ENCODE measurements at regions not wholly inside any gene's neighbourhood (a gene's known extent, or its start where the extent isn't known, plus 50 kb on each side); places are given as distances from the start of the nearest gene placed in this dataset.

GRCh38 chr2:71937396-71937795, 210.3 kb downstream of the CYP26B1 start:
- Histone ChIP-seq H3K4me3 (ENCODE audit: low read length) (no peak overlapping the region), H3K36me3 (replicated peaks; ENCODE audit: insufficient read depth, low read length) (no peaks in the 10 kb centered on the region), H3K4me2 (ENCODE audit: low read depth, low read length) (no peak overlapping the region), H3K9ac (ENCODE audit: low read length) (no peak overlapping the region), H4K20me1 (ENCODE audit: insufficient read depth, low read length) (no peaks in the 10 kb centered on the region), H3K9me2 (replicated peaks; ENCODE audit: insufficient read depth, low read length) (no peaks in the 10 kb centered on the region), H2AFZ (ENCODE audit: low read length) (no peak overlapping the region), H3F3A (ENCODE audit: insufficient read depth, low read length) (no peaks in the 10 kb centered on the region), H3K27ac (ENCODE audit: low read length) (no peak overlapping the region), H3K4me1 (ENCODE audit: low read length) (no peaks in the 10 kb centered on the region), H3K9me3 (replicated peaks; ENCODE audit: insufficient read depth, low read length) (no peaks in the 10 kb centered on the region), H3K27me3 (replicated peaks; ENCODE audit: insufficient read depth, low read length) (no peaks in the 10 kb centered on the region), H3K79me2 (ENCODE audit: low read length) (no peaks in the 10 kb centered on the region)
- TF ChIP-seq CTCF (IDR thresholded peaks at IDR 0.05; ENCODE audit: low read length) (no peak), EZH2 (optimal IDR thresholded peaks at IDR 0.05; ENCODE audit: low read depth, low read length) (no peak), EZH2phosphoT487 (IDR thresholded peaks at IDR 0.05; ENCODE audit: low read length) (no peak)
- DNase-seq: no peak

GRCh38 chr2:71936076-71937030, 211.3 kb downstream of the CYP26B1 start:
- H3K4me3 ChIP-seq (ENCODE audit: low read length): no peak overlapping the region

GRCh38 chr2:71935262-71935848, 212.3 kb downstream of the CYP26B1 start:
- Histone ChIP-seq H3K9ac (ENCODE audit: low read length) (no peak overlapping the region), H2AFZ (ENCODE audit: low read length) (no peak overlapping the region), H3K4me2 (ENCODE audit: low read depth, low read length) (no peak overlapping the region), H3K4me3 (ENCODE audit: low read length) (no peak overlapping the region), H3K9me3 (replicated peaks; ENCODE audit: insufficient read depth, low read length) (no peaks in the 10 kb centered on the region), H4K20me1 (ENCODE audit: insufficient read depth, low read length) (no peaks in the 10 kb centered on the region), H3K4me1 (ENCODE audit: low read length) (no peaks in the 10 kb centered on the region), H3K27ac (ENCODE audit: low read length) (no peak overlapping the region), H3F3A (ENCODE audit: insufficient read depth, low read length) (no peaks in the 10 kb centered on the region), H3K36me3 (replicated peaks; ENCODE audit: insufficient read depth, low read length) (no peaks in the 10 kb centered on the region), H3K27me3 (replicated peaks; ENCODE audit: insufficient read depth, low read length) (no peaks in the 10 kb centered on the region), H3K79me2 (ENCODE audit: low read length) (no peaks in the 10 kb centered on the region), H3K9me2 (replicated peaks; ENCODE audit: insufficient read depth, low read length) (no peaks in the 10 kb centered on the region)
- no peak for DNase-seq
- TF ChIP-seq CTCF (IDR thresholded peaks at IDR 0.05; ENCODE audit: low read length): no peak
- no peak for TF ChIP-seq EZH2phosphoT487 (IDR thresholded peaks at IDR 0.05; ENCODE audit: low read length)
- no peak for TF ChIP-seq EZH2 (optimal IDR thresholded peaks at IDR 0.05; ENCODE audit: low read depth, low read length)

More at GRCh38 chr2:71936076-71937030, 211.3 kb downstream of the CYP26B1 start:
- Histone ChIP-seq H3K9me2 (replicated peaks; ENCODE audit: insufficient read depth, low read length) (no peaks in the 10 kb centered on the region), H3K9me3 (replicated peaks; ENCODE audit: insufficient read depth, low read length) (no peaks in the 10 kb centered on the region), H3K79me2 (ENCODE audit: low read length) (no peaks in the 10 kb centered on the region), H3K9ac (ENCODE audit: low read length) (no peak overlapping the region), H3F3A (ENCODE audit: insufficient read depth, low read length) (no peaks in the 10 kb centered on the region), H3K4me2 (ENCODE audit: low read depth, low read length) (no peak overlapping the region), H3K4me1 (ENCODE audit: low read length) (no peaks in the 10 kb centered on the region), H3K27me3 (replicated peaks; ENCODE audit: insufficient read depth, low read length) (no peaks in the 10 kb centered on the region), H2AFZ (ENCODE audit: low read length) (no peak overlapping the region), H3K27ac (ENCODE audit: low read length) (no peak overlapping the region), H3K36me3 (replicated peaks; ENCODE audit: insufficient read depth, low read length) (no peaks in the 10 kb centered on the region), H4K20me1 (ENCODE audit: insufficient read depth, low read length) (no peaks in the 10 kb centered on the region)
- TF ChIP-seq EZH2phosphoT487 (IDR thresholded peaks at IDR 0.05; ENCODE audit: low read length) (no peak), CTCF (IDR thresholded peaks at IDR 0.05; ENCODE audit: low read length) (no peak), EZH2 (optimal IDR thresholded peaks at IDR 0.05; ENCODE audit: low read depth, low read length) (no peak)
- DNase-seq: no peak

All from MM.1S (cell line).